ENCODE measurements at regions not wholly inside any gene's neighbourhood (a gene's known extent, or its start where the extent isn't known, plus 50 kb on each side); places are given as distances from the start of the nearest gene placed in this dataset.

- TF ChIP-seq NRF1 (IDR thresholded peaks at IDR 0.05; ENCODE audit: low read depth, low read length) (no peak), EGR1 (IDR thresholded peaks at IDR 0.05; ENCODE audit: borderline replicate concordance, low read depth, low read length) (no peak), RFX5 (IDR thresholded peaks at IDR 0.05; ENCODE audit: borderline replicate concordance, low read depth, low read length) (no peak), POLR2A (IDR thresholded peaks at IDR 0.05; ENCODE audit: control extremely low read depth in 1 of 2, low read depth in 2 of 2, low read length in 2 of 2) (no peak), CBX5 (IDR thresholded peaks at IDR 0.05; ENCODE audit: low read depth, low read length) (no peak), RBBP5 (IDR thresholded peaks at IDR 0.05; ENCODE audit: borderline replicate concordance, low read depth, low read length) (no peak), EP300 (IDR thresholded peaks at IDR 0.05; ENCODE audit: borderline replicate concordance in 1 of 2, low read depth in 2 of 2, low read length in 2 of 2) (no peak), POLR2AphosphoS5 (IDR thresholded peaks at IDR 0.05; ENCODE audit: low read depth, low read length) (no peak), YY1 (IDR thresholded peaks at IDR 0.05; ENCODE audit: low read depth, low read length) (peak; percentile 67; the same call in 1 of the 2 replicates), SIN3A (conservative IDR thresholded peaks at IDR 0.05 in 1 of 2, IDR thresholded peaks at IDR 0.05 in 1 of 2; ENCODE audit: low read depth in 1 of 2, low read length in 2 of 2) (no peak)
- TF ChIP-seq, protein P1, sequence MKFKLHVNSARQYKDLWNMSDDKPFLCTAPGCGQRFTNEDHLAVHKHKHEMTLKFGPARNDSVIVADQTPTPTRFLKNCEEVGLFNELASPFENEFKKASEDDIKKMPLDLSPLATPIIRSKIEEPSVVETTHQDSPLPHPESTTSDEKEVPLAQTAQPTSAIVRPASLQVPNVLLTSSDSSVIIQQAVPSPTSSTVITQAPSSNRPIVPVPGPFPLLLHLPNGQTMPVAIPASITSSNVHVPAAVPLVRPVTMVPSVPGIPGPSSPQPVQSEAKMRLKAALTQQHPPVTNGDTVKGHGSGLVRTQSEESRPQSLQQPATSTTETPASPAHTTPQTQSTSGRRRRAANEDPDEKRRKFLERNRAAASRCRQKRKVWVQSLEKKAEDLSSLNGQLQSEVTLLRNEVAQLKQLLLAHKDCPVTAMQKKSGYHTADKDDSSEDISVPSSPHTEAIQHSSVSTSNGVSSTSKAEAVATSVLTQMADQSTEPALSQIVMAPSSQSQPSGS (IDR thresholded peaks at IDR 0.05; ENCODE audit: low read length) = no peak
- TF ChIP-seq, protein P2, sequence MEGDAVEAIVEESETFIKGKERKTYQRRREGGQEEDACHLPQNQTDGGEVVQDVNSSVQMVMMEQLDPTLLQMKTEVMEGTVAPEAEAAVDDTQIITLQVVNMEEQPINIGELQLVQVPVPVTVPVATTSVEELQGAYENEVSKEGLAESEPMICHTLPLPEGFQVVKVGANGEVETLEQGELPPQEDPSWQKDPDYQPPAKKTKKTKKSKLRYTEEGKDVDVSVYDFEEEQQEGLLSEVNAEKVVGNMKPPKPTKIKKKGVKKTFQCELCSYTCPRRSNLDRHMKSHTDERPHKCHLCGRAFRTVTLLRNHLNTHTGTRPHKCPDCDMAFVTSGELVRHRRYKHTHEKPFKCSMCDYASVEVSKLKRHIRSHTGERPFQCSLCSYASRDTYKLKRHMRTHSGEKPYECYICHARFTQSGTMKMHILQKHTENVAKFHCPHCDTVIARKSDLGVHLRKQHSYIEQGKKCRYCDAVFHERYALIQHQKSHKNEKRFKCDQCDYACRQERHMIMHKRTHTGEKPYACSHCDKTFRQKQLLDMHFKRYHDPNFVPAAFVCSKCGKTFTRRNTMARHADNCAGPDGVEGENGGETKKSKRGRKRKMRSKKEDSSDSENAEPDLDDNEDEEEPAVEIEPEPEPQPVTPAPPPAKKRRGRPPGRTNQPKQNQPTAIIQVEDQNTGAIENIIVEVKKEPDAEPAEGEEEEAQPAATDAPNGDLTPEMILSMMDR (IDR thresholded peaks at IDR 0.05; ENCODE audit: control extremely low read depth in 1 of 3, insufficient read depth in 1 of 3, low read depth in 1 of 3, low read length in 3 of 3) = no peak
- TF ChIP-seq, protein P3, sequence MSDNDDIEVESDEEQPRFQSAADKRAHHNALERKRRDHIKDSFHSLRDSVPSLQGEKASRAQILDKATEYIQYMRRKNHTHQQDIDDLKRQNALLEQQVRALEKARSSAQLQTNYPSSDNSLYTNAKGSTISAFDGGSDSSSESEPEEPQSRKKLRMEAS (IDR thresholded peaks at IDR 0.05) = no peak
Observed at GRCh38 chr10:55098452-55098851, 297.4 kb upstream of the PCDH15 start.

Measured in H1 (cell line).